SK-N-SH treated with all-trans-retinoic acid at 6 μM for 48 hours (cell line): ENCODE measurements at regions not wholly inside any gene's neighbourhood (a gene's known extent, or its start where the extent isn't known, plus 50 kb on each side); places are given as distances from the start of the nearest gene placed in this dataset.

Source experiments
- ATAC-seq: fragments of 200-7000 bp; cut with Tn5 transposase; 3 replicates; pipeline ENCODE4 v1.9.1; 2020; ENCODE audit warnings: mild to moderate bottlenecking, moderate library complexity
- ARNTL ChIP-seq: fragments of 450-650 bp; formaldehyde crosslinking; IDR thresholded peaks from 2 replicates; pipeline ENCODE4 v1.5.0; 2020; ENCODE audit warnings: low read depth, mild to moderate bottlenecking, moderate library complexity, borderline replicate concordance
- BACH2 ChIP-seq: fragments of 250-450 bp; sonication (Bioruptor Pico); IDR thresholded peaks from 2 replicates; pipeline ENCODE4 v1.9.0; 2021; ENCODE audit warnings: mild to moderate bottlenecking, borderline replicate concordance
- CREB5 ChIP-seq: fragments of 250-450 bp; sonication (Bioruptor Pico); IDR thresholded peaks from 2 replicates; pipeline ENCODE4 v1.5.1; 2020; ENCODE audit warnings: low read depth, mild to moderate bottlenecking, moderate library complexity
- CSRNP3 ChIP-seq: fragments of 250-450 bp; sonication (Bioruptor Pico); IDR thresholded peaks from 2 replicates; pipeline ENCODE4 v1.5.1; 2021; ENCODE audit warnings: mild to moderate bottlenecking, moderate library complexity
- ESRRG ChIP-seq: fragments of 250-450 bp; sonication (Bioruptor Pico); IDR thresholded peaks from 2 replicates; pipeline ENCODE4 v1.6.1; 2021; ENCODE audit warnings: mild to moderate bottlenecking
- GLIS3 ChIP-seq: fragments of 250-450 bp; sonication (Bioruptor Pico); IDR thresholded peaks from 2 replicates; pipeline ENCODE4 v1.5.0; 2020; ENCODE audit warnings: mild to moderate bottlenecking, moderate library complexity
- ISL1 ChIP-seq: fragments of 250-450 bp; sonication (Bioruptor Pico); IDR thresholded peaks from 2 replicates; pipeline ENCODE4 v2.1.2; 2022; ENCODE audit warnings: mild to moderate bottlenecking, moderate library complexity
- OSR1 ChIP-seq: fragments of 250-450 bp; sonication (Bioruptor Pico); IDR thresholded peaks from 2 replicates; pipeline ENCODE4 v1.8.0; 2022; ENCODE audit warnings: moderate library complexity, mild to moderate bottlenecking, inconsistent platforms
- PATZ1 ChIP-seq: fragments of 250-450 bp; sonication (Bioruptor Pico); IDR thresholded peaks from 2 replicates; pipeline ENCODE4 v1.8.0; 2020; ENCODE audit warnings: mild to moderate bottlenecking, moderate library complexity, borderline replicate concordance
- POU6F1 ChIP-seq: fragments of 250-450 bp; sonication (Bioruptor Pico); IDR thresholded peaks from 2 replicates; pipeline ENCODE4 v1.8.0; 2021; ENCODE audit warnings: low read depth, mild to moderate bottlenecking, moderate library complexity, borderline replicate concordance
- PPARA ChIP-seq: fragments of 250-450 bp; sonication (Bioruptor Pico); IDR thresholded peaks from 2 replicates; pipeline ENCODE4 v1.5.0; 2020; ENCODE audit warnings: mild to moderate bottlenecking, borderline replicate concordance
- RARB ChIP-seq: fragments of 250-450 bp; sonication (Bioruptor Pico); IDR thresholded peaks from 2 replicates; pipeline ENCODE4 v1.8.0; 2021; ENCODE audit warnings: mild to moderate bottlenecking, moderate library complexity
- SNAI2 ChIP-seq: fragments of 250-450 bp; sonication (Bioruptor Pico); IDR thresholded peaks from 2 replicates; pipeline ENCODE4 v1.5.0; 2020; ENCODE audit warnings: mild to moderate bottlenecking, moderate library complexity
- TCF4 ChIP-seq: fragments of 250-450 bp; sonication (Bioruptor Pico); IDR thresholded peaks from 2 replicates; pipeline ENCODE4 v1.8.0; 2021; ENCODE audit warnings: mild to moderate bottlenecking, moderate library complexity, borderline replicate concordance
- TOX ChIP-seq: fragments of 250-450 bp; sonication (Bioruptor Pico); IDR thresholded peaks from 2 replicates; pipeline ENCODE4 v1.8.0; 2021; ENCODE audit warnings: mild to moderate bottlenecking, moderate library complexity, borderline replicate concordance
- ZC3H10 ChIP-seq: fragments of 250-450 bp; sonication (Bioruptor Pico); IDR thresholded peaks from 2 replicates; pipeline ENCODE4 v1.5.1; 2021; ENCODE audit warnings: mild to moderate bottlenecking, moderate library complexity
- ZFP3 ChIP-seq: fragments of 250-450 bp; sonication (Bioruptor Pico); IDR thresholded peaks from 2 replicates; pipeline ENCODE4 v1.5.0; 2020; ENCODE audit warnings: mild to moderate bottlenecking, moderate library complexity
- ZFP30 ChIP-seq: fragments of 450-650 bp; formaldehyde crosslinking; IDR thresholded peaks from 2 replicates; pipeline ENCODE4 v1.5.0; 2022; ENCODE audit warnings: mild to moderate bottlenecking, moderate library complexity
- ZNF565 ChIP-seq: fragments of 450-650 bp; formaldehyde crosslinking; conservative IDR thresholded peaks from 2 replicates; pipeline ENCODE4 v1.5.0; 2020; ENCODE audit warnings: low read depth, mild to moderate bottlenecking, moderate library complexity
- ZNF70 ChIP-seq: fragments of 450-650 bp; formaldehyde crosslinking; IDR thresholded peaks from 2 replicates; pipeline ENCODE4 v1.5.0; 2020; ENCODE audit warnings: mild to moderate bottlenecking, moderate library complexity
- ZNF8 ChIP-seq: fragments of 450-650 bp; formaldehyde crosslinking; IDR thresholded peaks from 2 replicates; pipeline ENCODE4 v1.5.0; 2020; ENCODE audit warnings: mild to moderate bottlenecking, moderate library complexity
- TF ChIP-seq, protein P1 (sequence below): fragments of 250-450 bp; sonication (Bioruptor Pico); IDR thresholded peaks from 2 replicates; pipeline ENCODE4 v1.5.0; 2020; ENCODE audit warnings: mild to moderate bottlenecking, moderate library complexity

- TF ChIP-seq ARNTL (no peak), ISL1 (CRISPR knock-in tag) (no peak), CSRNP3 (no peak), BACH2 (CRISPR knock-in tag) (no peak), POU6F1 (CRISPR knock-in tag) (no peak), SNAI2 (CRISPR knock-in tag) (no peak), PATZ1 (CRISPR knock-in tag) (no peak), ESRRG (no peak), PPARA (CRISPR knock-in tag) (no peak), ZNF8 (CRISPR knock-in tag) (no peak), TOX (CRISPR knock-in tag) (no peak), ZC3H10 (CRISPR knock-in tag) (no peak), TCF4 (CRISPR knock-in tag) (no peak), ZNF70 (CRISPR knock-in tag) (no peak), ZNF565 (CRISPR knock-in tag) (no peak), GLIS3 (CRISPR knock-in tag) (no peak), CREB5 (no peak), RARB (no peak), ZFP3 (CRISPR knock-in tag) (no peak)
- TF ChIP-seq, protein P1, sequence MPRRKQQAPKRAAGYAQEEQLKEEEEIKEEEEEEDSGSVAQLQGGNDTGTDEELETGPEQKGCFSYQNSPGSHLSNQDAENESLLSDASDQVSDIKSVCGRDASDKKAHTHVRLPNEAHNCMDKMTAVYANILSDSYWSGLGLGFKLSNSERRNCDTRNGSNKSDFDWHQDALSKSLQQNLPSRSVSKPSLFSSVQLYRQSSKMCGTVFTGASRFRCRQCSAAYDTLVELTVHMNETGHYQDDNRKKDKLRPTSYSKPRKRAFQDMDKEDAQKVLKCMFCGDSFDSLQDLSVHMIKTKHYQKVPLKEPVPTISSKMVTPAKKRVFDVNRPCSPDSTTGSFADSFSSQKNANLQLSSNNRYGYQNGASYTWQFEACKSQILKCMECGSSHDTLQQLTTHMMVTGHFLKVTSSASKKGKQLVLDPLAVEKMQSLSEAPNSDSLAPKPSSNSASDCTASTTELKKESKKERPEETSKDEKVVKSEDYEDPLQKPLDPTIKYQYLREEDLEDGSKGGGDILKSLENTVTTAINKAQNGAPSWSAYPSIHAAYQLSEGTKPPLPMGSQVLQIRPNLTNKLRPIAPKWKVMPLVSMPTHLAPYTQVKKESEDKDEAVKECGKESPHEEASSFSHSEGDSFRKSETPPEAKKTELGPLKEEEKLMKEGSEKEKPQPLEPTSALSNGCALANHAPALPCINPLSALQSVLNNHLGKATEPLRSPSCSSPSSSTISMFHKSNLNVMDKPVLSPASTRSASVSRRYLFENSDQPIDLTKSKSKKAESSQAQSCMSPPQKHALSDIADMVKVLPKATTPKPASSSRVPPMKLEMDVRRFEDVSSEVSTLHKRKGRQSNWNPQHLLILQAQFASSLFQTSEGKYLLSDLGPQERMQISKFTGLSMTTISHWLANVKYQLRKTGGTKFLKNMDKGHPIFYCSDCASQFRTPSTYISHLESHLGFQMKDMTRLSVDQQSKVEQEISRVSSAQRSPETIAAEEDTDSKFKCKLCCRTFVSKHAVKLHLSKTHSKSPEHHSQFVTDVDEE (CRISPR knock-in tag): no peak
- TF ChIP-seq, all 23 proteins: peak for 0
- no peak for ATAC-seq
Measured at GRCh38 chr4:38317041-38317674, 346.8 kb upstream of the KLF3 start.

- ATAC-seq: peak; percentile 91
- TF ChIP-seq ZNF8 (CRISPR knock-in tag) (no peak), CSRNP3 (no peak), BACH2 (CRISPR knock-in tag) (no peak), CREB5 (no peak), POU6F1 (CRISPR knock-in tag) (no peak), ARNTL (no peak), PPARA (CRISPR knock-in tag) (no peak), ISL1 (CRISPR knock-in tag) (no peak), OSR1 (no peak), ZNF70 (CRISPR knock-in tag) (no peak), ZFP30 (no peak)
Measured at GRCh38 chr4:38318737-38319455, 345.1 kb upstream of the KLF3 start.
